Esophagus muscularis mucosa (tissue), 4 donors: ENCODE measurements at regions not wholly inside any gene's neighbourhood (a gene's known extent, or its start where the extent isn't known, plus 50 kb on each side); places are given as distances from the start of the nearest gene placed in this dataset.

Experiments used
- DNase-seq: peaks from one replicate; pipeline ENCODE4 v3.0.0-alpha.2; 2017; ENCODE audit errors: extremely low spot score
- H3K27ac ChIP-seq, 4 donors: fragments of 200-600 bp; sonication (generic); replicated peaks in 1 of 4; 1 replicate in 3 of 4; 2 replicates in 1 of 4; pipeline ENCODE4 v1.5.1; 2016 to 2019; ENCODE audit warnings: mild to moderate bottlenecking in 1 of 4
- H3K27me3 ChIP-seq, 4 donors: fragments of 200-600 bp; sonication (generic); one replicate each; pipeline versions ENCODE4 v1.5.1 to v1.6.0; 2016 to 2019
- H3K36me3 ChIP-seq, 4 donors: fragments of 200-600 bp; sonication (generic); one replicate each; pipeline ENCODE4 v1.5.1; 2016 to 2019
- H3K4me1 ChIP-seq, 4 donors: fragments of 200-600 bp; sonication (generic); one replicate each; pipeline ENCODE4 v1.5.1; 2016 to 2019
- H3K4me3 ChIP-seq, 4 donors: fragments of 200-600 bp; sonication (generic); 1 replicate in 2 of 4; 2 replicates in 2 of 4; pipeline ENCODE4 v1.5.1; 2016 to 2019; ENCODE audit warnings: mild to moderate bottlenecking in 4 of 4, moderate library complexity in 1 of 4
- H3K9me3 ChIP-seq, 4 donors: fragments of 200-600 bp; sonication (generic); 1 replicate in 3 of 4; 2 replicates in 1 of 4; pipeline ENCODE4 v1.5.1; 2016 to 2019
- EP300 ChIP-seq: sonication (generic); formaldehyde crosslinking; IDR thresholded peaks from one replicate; pipeline ENCODE4 v1.6.1; 2017; ENCODE audit warnings: antibody characterized with exemption
- POLR2A ChIP-seq: fragments of 450-650 bp; IDR thresholded peaks from one replicate; pipeline ENCODE4 v1.6.1; 2017; ENCODE audit warnings: antibody characterized with exemption, moderate library complexity, mild to moderate bottlenecking, low read depth
- POLR2AphosphoS5 ChIP-seq, 2 donors: sonication (generic); formaldehyde crosslinking; IDR thresholded peaks; one replicate each; pipeline ENCODE4 v1.6.1; 2017; ENCODE audit warnings: antibody characterized with exemption in 2 of 2
- WGBS: methylation state at CpG from one replicate; pipeline ENCODE4 v1.1.5; 2018; 5-methylcytosine and 5-hydroxymethylcytosine counted together
- intact Hi-C: fragments of 100-400 bp; cut with DNase I; formaldehyde crosslinking; loops from one replicate; pipeline ENCODE4 v1.15.1; 2023
- TF ChIP-seq, protein P1 (sequence below), 3 experiments: fragments of 200-600 bp in 2 of 3; fragments of 450-650 bp in 1 of 3; sonication (generic) in 2 of 3; IDR thresholded peaks; one replicate each; pipeline ENCODE4 v1.5.1; 2017 to 2019; ENCODE audit warnings: antibody characterized with exemption in 3 of 3, mild to moderate bottlenecking in 2 of 3, moderate library complexity in 1 of 3

DNA sequence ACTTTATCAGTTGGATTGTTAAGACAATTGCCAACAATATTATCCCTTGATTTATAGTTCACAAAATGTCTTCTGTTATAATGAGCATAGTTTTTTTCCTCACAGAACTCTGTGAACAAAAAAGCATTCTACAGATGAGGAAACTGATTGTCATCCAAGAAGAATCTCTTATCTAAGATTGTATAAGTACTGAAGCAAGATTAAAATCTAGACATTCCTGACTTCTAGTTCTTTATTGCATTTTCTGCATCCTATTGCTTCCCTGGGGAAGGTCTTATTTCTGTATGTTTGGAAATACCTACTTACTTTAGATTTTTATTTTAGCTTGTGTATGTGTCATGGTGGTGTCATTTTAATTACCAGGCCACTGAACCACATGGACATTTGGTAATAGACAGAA is 884.9 kb upstream of the WWC1 start:
- Histone ChIP-seq H3K4me1 (no peaks in the 10 kb centered on the region), H3K9me3 (no peaks in the 10 kb centered on the region), H3K27ac (no peak overlapping the region), H3K27me3 (no peaks in the 10 kb centered on the region), H3K4me3 (no peak overlapping the region), H3K36me3 (no peaks in the 10 kb centered on the region)
- TF ChIP-seq POLR2AphosphoS5 (IDR thresholded peaks at IDR 0.05) (no peak), EP300 (no peak), POLR2A (no peak)
- TF ChIP-seq, protein P1, sequence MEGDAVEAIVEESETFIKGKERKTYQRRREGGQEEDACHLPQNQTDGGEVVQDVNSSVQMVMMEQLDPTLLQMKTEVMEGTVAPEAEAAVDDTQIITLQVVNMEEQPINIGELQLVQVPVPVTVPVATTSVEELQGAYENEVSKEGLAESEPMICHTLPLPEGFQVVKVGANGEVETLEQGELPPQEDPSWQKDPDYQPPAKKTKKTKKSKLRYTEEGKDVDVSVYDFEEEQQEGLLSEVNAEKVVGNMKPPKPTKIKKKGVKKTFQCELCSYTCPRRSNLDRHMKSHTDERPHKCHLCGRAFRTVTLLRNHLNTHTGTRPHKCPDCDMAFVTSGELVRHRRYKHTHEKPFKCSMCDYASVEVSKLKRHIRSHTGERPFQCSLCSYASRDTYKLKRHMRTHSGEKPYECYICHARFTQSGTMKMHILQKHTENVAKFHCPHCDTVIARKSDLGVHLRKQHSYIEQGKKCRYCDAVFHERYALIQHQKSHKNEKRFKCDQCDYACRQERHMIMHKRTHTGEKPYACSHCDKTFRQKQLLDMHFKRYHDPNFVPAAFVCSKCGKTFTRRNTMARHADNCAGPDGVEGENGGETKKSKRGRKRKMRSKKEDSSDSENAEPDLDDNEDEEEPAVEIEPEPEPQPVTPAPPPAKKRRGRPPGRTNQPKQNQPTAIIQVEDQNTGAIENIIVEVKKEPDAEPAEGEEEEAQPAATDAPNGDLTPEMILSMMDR (IDR thresholded peaks at IDR 0.05): no peak
- intact Hi-C loops: no loop called here
- no peak for DNase-seq

DNA sequence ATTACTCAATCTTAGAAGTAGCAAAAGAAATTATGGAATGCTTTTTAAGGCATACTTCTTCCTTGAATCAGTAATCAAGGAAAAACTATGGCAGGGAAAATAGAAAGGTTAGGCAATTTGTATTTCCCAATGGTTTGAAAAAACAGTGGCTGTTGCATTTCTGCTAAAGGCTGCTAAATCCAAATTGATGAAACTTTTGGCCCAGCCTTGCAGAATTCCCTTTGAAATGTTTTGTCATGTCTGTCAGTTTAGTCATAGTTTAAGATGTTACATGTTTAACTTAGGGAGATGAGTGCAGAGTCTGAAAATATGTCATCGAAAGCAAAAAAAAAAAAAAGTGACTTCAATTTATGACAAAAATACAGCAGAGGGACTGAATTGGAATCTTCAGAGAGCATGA is 878.9 kb upstream of the WWC1 start:
- Histone ChIP-seq H3K27me3 (no peaks in the 10 kb centered on the region), H3K9me3 (no peaks in the 10 kb centered on the region), H3K27ac (no peak overlapping the region), H3K36me3 (no peaks in the 10 kb centered on the region), H3K4me1 (no peaks in the 10 kb centered on the region), H3K4me3 (no peak overlapping the region)
- TF ChIP-seq EP300 (no peak), POLR2A (no peak), POLR2AphosphoS5 (IDR thresholded peaks at IDR 0.05) (no peak)
- TF ChIP-seq, protein P1 (IDR thresholded peaks at IDR 0.05): no peak
- 45% methylated on average over 1 of the region's 1 CpG for WGBS
- intact Hi-C loops: no loop called here
- no peak for DNase-seq

DNA sequence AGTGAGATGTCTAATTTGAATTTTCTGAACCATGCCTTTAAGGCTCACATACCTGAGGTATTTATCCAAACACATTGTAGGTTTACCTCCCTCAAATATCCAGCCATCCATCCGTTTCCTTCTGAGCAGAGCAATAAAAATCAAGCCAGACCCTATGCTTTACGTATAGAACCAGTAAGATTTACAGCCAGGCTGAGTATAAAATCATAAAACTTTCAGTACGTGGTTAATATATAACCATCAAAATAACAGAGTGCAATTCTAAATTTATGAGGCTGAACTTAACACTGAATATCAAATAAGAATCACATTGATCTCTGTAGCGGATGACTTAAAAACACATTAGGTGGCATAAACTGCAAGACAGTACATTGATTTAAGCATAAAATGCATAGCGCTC is 877.9 kb upstream of the WWC1 start:
- Histone ChIP-seq H3K4me3 (no peak overlapping the region), H3K9me3 (no peaks in the 10 kb centered on the region), H3K36me3 (no peaks in the 10 kb centered on the region), H3K27ac (no peak overlapping the region), H3K27me3 (no peaks in the 10 kb centered on the region), H3K4me1 (no peaks in the 10 kb centered on the region)
- no peak for TF ChIP-seq POLR2A
- TF ChIP-seq, protein P1 (IDR thresholded peaks at IDR 0.05): no peak
- no peak for TF ChIP-seq EP300
- TF ChIP-seq POLR2AphosphoS5 (IDR thresholded peaks at IDR 0.05): no peak
- intact Hi-C loops: no loop called here
- DNase-seq: no peak
- WGBS: 94% methylated on average over 5 of the region's 5 CpGs

- Histone ChIP-seq H3K27ac (no peak overlapping the region), H3K4me3 (no peak overlapping the region), H3K27me3 (no peaks in the 10 kb centered on the region), H3K4me1 (no peaks in the 10 kb centered on the region), H3K9me3 (no peaks in the 10 kb centered on the region), H3K36me3 (no peaks in the 10 kb centered on the region)
- WGBS: 78% methylated on average over 4 of the region's 4 CpGs
- intact Hi-C loops: no loop called here
- no peak for DNase-seq
- TF ChIP-seq POLR2A: no peak
These were observed 876.8 kb upstream of the WWC1 start for GRCh38 chr5:167414611-167415010.

DNA sequence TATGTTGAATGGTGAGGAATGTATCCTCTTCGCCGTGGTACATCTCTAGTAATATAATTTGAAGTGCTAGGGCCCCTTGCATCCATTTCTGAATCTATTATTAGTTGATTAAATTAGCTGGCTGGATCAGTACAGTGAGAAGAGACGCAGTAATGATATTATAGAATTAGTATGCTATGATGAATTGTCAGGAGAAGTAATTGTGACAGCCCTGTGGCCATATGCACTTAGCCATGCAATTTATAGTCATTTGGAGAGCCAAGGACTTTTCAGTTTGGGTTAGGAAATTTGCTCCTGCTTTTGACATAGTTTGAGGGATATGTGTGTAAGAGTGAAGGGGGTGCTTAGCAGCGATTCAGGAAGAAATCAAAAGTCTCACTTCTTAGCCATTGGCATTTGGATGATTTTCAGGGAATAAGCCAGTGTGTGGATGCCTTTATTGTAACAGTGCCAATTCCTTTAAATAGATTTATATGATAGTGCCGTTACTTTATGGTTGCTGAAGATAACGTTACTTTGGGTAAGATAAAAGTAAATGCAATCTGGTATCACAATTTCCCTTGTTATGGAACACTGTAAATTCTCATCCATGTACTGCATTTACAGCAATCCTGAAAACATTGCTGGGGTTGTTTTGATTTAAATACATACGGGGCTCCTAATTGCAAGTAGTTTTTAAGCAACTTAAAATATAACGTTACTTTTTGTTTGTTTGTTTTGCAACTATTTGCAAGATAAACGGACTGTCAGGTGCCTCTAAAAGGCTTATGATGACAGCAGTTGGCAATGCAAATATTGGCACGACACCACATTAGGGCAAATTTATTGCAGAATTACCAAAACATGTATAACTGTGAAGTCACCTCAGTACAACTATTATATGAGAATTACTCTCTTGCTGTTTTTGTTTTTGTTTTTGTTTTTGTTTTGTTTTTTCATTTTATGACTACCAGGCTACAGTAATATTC is 875.4 kb upstream of the WWC1 start:
- intact Hi-C loops: no loop called here
- no peaks in the 10 kb centered on the region for H3K9me3 ChIP-seq
- no peaks in the 10 kb centered on the region for H3K27me3 ChIP-seq
- H3K4me1 ChIP-seq: no peaks in the 10 kb centered on the region
- DNase-seq: no peak
- TF ChIP-seq POLR2AphosphoS5 (IDR thresholded peaks at IDR 0.05): no peak
- H3K4me3 ChIP-seq: no peak overlapping the region
- WGBS: 63% methylated on average over 10 of the region's 10 CpGs
- no peak overlapping the region for H3K27ac ChIP-seq
- no peaks in the 10 kb centered on the region for H3K36me3 ChIP-seq
